OCI-LY1 (cell line): ENCODE measurements at regions not wholly inside any gene's neighbourhood (a gene's known extent, or its start where the extent isn't known, plus 50 kb on each side); places are given as distances from the start of the nearest gene placed in this dataset.

ENCODE experiments used
- EZH2 ChIP-seq: fragments of 200-600 bp; sonication (generic), shearing (Covaris generic); IDR thresholded peaks from 2 replicates; pipeline ENCODE4 v1.8.0; 2017; ENCODE audit warnings: borderline replicate concordance, mixed run types, mild to moderate bottlenecking, antibody characterized with exemption, low read length, moderate library complexity, mixed read lengths
- TF ChIP-seq, protein P1 (sequence below): fragments of 200-600 bp; sonication (generic), shearing (Covaris generic); IDR thresholded peaks from 2 replicates; pipeline ENCODE4 v1.5.1; 2017; ENCODE audit warnings: mild to moderate bottlenecking, antibody characterized with exemption, low read length, moderate library complexity, mixed read lengths

DNA sequence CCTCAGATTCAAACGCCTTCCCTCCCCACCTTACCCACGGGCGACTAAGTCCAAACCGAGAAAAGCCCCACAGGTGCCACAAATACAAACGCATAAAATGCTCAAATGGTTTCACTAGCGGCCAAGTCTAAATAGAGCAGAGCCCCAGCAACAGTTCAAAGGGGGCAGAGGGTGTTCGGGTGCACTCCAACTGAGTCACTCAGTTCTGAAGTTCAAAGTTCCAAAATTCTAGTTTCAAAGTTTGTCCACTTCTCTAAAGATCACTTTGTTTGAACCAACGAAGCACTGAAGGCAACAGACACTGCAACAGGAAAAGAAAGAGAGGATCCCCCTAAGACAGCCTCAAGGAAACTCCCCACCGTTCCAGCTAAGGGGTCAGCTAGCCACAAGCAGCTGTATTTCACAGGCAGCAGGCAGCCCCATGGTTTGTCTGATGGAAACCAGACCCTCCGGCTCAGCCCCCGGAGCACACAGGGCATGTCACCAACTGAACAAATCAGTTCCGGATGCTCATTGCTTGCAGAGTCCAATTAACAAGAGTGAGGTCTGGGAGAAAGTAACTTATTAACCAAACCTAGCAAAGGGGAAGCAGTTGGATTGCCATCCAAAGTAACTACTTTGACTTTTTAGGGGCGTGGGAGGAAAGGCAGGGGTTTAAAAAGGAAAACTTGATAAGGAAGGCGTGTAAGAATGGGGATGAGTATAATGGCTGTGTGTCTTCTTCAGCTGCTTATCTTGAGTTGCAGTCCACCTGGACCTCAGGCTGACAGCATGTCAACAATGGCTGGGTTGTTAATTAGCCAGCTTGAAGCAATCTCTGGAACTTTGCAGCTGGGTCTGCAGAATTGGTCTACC is 1423.9 kb upstream of the PRMT6 start:
- TF ChIP-seq EZH2: no peak
- TF ChIP-seq, protein P1, sequence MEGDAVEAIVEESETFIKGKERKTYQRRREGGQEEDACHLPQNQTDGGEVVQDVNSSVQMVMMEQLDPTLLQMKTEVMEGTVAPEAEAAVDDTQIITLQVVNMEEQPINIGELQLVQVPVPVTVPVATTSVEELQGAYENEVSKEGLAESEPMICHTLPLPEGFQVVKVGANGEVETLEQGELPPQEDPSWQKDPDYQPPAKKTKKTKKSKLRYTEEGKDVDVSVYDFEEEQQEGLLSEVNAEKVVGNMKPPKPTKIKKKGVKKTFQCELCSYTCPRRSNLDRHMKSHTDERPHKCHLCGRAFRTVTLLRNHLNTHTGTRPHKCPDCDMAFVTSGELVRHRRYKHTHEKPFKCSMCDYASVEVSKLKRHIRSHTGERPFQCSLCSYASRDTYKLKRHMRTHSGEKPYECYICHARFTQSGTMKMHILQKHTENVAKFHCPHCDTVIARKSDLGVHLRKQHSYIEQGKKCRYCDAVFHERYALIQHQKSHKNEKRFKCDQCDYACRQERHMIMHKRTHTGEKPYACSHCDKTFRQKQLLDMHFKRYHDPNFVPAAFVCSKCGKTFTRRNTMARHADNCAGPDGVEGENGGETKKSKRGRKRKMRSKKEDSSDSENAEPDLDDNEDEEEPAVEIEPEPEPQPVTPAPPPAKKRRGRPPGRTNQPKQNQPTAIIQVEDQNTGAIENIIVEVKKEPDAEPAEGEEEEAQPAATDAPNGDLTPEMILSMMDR: no peak
